SK-N-SH (cell line): ENCODE measurements at regions not wholly inside any gene's neighbourhood (a gene's known extent, or its start where the extent isn't known, plus 50 kb on each side); places are given as distances from the start of the nearest gene placed in this dataset.

Experiments
- CTCF ChIP-seq: fragments of 200-600 bp; sonication (generic); IDR thresholded peaks from 2 replicates; pipeline ENCODE4 v1.6.1; 2017; ENCODE audit warnings: antibody characterized with exemption, mild to moderate bottlenecking, moderate library complexity
- TEAD4 ChIP-seq: IDR thresholded peaks from 2 replicates; pipeline ENCODE4 v1.4.0; 2012; ENCODE audit warnings: mild to moderate bottlenecking, borderline replicate concordance; ENCODE audit not compliant: insufficient read depth
- YY1 ChIP-seq: IDR thresholded peaks from 2 replicates; pipeline ENCODE4 v1.4.0; 2012; ENCODE audit warnings: low read depth, mild to moderate bottlenecking

DNA sequence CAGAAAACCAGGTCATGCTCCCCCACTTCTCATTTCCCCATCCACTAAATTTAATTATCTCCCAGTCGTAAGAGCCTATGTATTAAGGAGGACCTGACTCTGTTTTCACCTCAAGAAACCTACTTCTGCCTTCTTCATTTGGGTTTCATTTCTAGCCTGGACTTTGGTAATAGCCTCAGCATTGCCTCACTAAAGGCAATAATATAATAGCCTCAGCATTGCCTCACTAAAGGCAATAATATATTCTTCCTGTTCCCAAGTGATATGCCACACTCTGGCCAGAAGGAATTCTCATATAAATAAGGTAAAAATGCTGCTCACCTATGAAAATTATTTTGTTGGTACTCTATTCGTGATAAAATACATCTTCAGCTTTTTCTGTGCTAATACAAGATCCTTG, 993.9 kb downstream of the EFNB2 start:
- TF ChIP-seq CTCF = no peak
- TF ChIP-seq YY1 = no peak
- TF ChIP-seq TEAD4 = no peak
